HFF-Myc (cell line): ENCODE measurements at regions not wholly inside any gene's neighbourhood (a gene's known extent, or its start where the extent isn't known, plus 50 kb on each side); places are given as distances from the start of the nearest gene placed in this dataset.
"Not testable (repeated sequence)": the region's sequence is repeated elsewhere in the genome, so short reads cannot be mapped to it uniquely, and the experiment has no call there.

Source experiments
- DNase-seq: peaks from one replicate; pipeline ENCODE4 v3.0.0-alpha.2; 2011; ENCODE audit warnings: low read depth; ENCODE audit errors: extremely low read depth
- H3K4me3 ChIP-seq: replicated peaks from 2 replicates; pipeline ENCODE4 v1.5.1; 2011; ENCODE audit warnings: low read depth, mild to moderate bottlenecking, control low read depth, low read length
- CTCF ChIP-seq: IDR thresholded peaks from 2 replicates; pipeline ENCODE4 v1.5.1; 2012; ENCODE audit warnings: mild to moderate bottlenecking, low read depth, low read length, control low read depth; ENCODE audit errors: missing control alignments

DNA sequence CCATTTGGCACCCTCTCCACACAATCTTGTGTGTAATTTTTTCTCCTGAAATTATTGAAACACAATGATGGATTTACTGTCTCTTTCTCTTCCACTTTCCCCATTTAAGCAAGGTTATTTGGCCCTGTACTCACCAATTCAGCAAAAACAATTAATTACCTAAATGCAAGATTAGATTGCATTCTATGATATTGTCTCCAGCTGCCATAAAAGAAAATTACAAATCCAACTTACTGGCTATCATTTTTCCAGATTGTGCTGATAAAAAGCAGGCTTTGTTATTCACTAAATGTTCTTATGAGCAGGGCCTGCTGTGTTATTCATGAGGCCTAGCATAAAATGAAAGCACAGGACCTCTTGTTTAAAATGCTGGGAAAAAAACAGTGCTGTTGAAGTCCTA, 95.8 kb upstream of the IRAK1BP1 start:
- no peak for TF ChIP-seq CTCF
- DNase-seq, result no peak
- no peak overlapping the region for H3K4me3 ChIP-seq

GRCh38 chr6:78781001-78781400, 86.3 kb upstream of the IRAK1BP1 start:
- DNase-seq, result no peak
- no peak overlapping the region for H3K4me3 ChIP-seq
- TF ChIP-seq CTCF, result no peak

DNA sequence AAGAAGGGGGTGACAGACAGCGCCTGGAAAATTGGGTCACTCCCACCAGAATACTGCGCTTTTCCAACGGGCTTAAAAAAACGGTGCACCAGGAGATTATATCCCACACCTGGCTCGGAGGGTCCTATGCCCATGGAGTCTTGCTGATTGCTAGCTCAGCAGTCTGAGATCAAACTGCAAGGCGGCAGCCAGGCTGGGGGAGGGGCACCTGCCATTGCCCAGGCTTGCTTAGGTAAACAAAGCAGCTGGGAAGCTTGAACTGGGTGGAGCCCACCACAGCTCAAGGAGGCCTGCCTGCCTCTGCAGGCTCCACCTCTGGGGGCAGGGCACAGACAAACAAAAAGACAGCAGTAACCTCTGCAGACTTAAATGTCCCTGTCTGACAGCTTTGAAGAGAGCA, 84.0 kb upstream of the IRAK1BP1 start:
- DNase-seq, H3K4me3 ChIP-seq: not testable (repeated sequence)

DNA sequence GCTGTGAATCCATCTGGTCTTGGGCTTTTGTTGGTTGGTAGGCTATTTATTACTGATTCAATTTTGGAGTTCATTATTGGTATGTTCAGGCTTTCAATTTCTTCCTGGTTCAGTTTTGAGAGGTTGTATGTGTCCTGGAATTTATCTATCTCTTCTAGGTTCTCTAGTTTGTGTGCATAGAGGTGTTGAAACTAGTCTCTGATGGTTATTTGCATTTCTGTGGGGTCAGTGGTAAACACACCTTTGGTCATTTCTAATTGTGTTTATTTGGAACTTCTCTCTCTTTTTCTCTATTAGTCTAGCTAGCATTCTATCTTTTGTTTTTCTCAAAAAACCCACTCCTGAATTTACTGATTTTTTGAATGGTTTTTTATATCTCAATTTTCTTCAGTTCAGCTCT, 70.1 kb upstream of the IRAK1BP1 start:
- no peak for TF ChIP-seq CTCF
- no peak overlapping the region for H3K4me3 ChIP-seq
- DNase-seq, result no peak

DNA sequence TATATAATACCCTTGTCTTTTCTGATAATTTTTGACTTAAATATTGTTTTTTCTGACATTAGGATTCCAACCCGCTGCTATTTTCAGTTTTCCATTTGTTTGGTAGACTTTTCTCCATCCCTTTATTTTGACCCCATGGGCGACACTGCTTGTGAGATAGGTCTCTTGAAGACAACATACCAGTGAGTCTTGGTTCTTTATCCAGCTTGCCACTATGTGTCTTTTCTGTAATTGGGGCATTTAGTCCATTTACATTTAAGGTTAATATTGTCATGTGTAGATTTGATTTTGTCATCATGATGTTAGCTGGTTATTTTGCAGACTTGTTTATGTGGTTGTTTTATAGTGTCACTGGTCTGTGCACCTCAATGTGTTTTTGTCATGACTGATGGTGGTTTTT, 67.7 kb upstream of the IRAK1BP1 start:
- no peak overlapping the region for H3K4me3 ChIP-seq
- TF ChIP-seq CTCF, result no peak
- no peak for DNase-seq

- H3K4me3 ChIP-seq, DNase-seq: not testable (repeated sequence)
Observed at GRCh38 chr6:78806792-78807191, 60.6 kb upstream of the IRAK1BP1 start.

DNA sequence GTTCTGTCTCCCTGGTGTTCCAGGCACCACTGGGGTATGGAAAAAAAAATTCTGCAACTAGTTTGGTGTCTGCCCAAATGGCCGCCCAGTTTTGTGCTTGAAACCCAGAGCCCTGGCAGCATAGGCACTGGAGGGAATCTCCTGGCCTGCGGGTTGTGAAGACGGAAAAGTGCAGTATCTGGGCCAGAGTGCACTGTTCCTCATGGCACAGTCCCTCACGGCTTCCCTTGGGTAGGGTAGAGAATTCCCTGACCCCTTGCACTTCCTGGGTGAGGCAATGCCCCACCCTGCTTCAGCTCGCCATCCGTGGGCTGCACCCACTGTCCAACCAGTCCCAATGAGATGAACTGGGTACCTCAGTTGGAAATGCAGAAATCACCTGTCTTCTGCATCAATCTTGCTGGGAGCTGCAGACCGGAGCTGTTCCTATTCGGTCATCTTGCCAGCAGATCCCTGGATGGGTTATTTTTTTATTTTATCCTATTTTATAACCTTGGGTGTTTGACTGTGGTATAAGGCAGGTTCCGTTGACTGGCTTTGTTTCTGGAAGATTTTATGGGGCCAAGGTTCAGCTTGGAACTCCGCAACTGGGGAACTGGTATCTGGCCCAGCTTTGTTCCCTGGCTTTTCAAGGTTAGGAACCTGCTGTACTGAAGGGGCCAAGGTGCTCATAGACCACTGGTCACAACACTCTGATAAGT, 59.5 kb upstream of the IRAK1BP1 start:
- H3K4me3 ChIP-seq, DNase-seq: not testable (repeated sequence)

DNA sequence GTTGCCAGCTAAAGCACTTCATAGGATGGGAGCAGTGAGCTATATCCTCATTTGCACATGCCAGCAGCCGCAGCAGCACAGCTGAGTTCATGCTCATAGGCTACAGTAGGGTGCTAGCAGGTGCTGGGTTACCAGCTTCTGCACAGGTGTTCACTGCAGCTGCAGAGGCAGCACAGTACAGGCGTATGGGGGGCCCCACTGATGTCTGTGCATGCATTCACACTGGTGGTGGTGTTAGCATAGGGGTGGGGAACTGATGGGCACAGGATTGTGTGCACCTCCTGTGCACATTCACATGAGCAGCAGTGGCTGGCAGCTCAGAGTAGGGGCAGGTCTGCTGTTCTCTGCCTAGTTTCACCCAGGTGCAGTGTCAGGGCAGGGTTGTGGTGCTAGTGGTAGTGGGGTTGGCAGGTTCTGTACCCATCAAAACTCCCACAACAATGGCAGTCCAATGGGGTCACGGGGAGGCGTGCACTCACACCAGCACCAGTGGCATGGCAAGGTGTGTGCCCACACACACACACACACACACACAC, 58.9 kb upstream of the IRAK1BP1 start:
- DNase-seq, result no peak
- no peak for TF ChIP-seq CTCF
- no peak overlapping the region for H3K4me3 ChIP-seq
